Stimulated activated memory B cell treated with anti-CD40 and anti-IgM and Interleukin-4, amounts not matched to agents 10 μg/mL and 1 μg/mL and 100 μg/mL, for 72 hours (primary cell): ENCODE measurements at regions not wholly inside any gene's neighbourhood (a gene's known extent, or its start where the extent isn't known, plus 50 kb on each side); places are given as distances from the start of the nearest gene placed in this dataset.

Experiments
- ATAC-seq: fragments of 150-1000 bp; cut with Tn5 transposase; 2 replicates; pipeline ENCODE4 v1.10.0; 2021
- H3K27ac Mint-ChIP-seq: one replicate; pipeline ENCODE4 v1.8.0; 2022; ENCODE audit warnings: mild to moderate bottlenecking, mixed read lengths
- H3K27me3 Mint-ChIP-seq: one replicate; pipeline ENCODE4 v1.8.0; 2022; ENCODE audit warnings: mixed read lengths
- H3K36me3 Mint-ChIP-seq: one replicate; pipeline ENCODE4 v1.8.0; 2022; ENCODE audit warnings: mixed read lengths
- H3K4me1 Mint-ChIP-seq: one replicate; pipeline ENCODE4 v1.8.0; 2022; ENCODE audit warnings: mixed read lengths
- H3K4me3 Mint-ChIP-seq: one replicate; pipeline ENCODE4 v1.8.0; 2022; ENCODE audit warnings: mild to moderate bottlenecking, moderate library complexity, mixed read lengths
- H3K9me3 Mint-ChIP-seq: one replicate; pipeline ENCODE4 v1.8.0; 2022; ENCODE audit warnings: mixed read lengths

GRCh38 chr13:77406644-77407440 is 79.9 kb upstream of the MYCBP2 start:
- Mint-ChIP-seq H3K4me1 (no peaks in the 10 kb centered on the region), H3K9me3 (no peaks in the 10 kb centered on the region), H3K27me3 (no peaks in the 10 kb centered on the region), H3K36me3 (no peaks in the 10 kb centered on the region), H3K27ac (no peak overlapping the region), H3K4me3 (no peak overlapping the region)
- no peak for ATAC-seq

DNA sequence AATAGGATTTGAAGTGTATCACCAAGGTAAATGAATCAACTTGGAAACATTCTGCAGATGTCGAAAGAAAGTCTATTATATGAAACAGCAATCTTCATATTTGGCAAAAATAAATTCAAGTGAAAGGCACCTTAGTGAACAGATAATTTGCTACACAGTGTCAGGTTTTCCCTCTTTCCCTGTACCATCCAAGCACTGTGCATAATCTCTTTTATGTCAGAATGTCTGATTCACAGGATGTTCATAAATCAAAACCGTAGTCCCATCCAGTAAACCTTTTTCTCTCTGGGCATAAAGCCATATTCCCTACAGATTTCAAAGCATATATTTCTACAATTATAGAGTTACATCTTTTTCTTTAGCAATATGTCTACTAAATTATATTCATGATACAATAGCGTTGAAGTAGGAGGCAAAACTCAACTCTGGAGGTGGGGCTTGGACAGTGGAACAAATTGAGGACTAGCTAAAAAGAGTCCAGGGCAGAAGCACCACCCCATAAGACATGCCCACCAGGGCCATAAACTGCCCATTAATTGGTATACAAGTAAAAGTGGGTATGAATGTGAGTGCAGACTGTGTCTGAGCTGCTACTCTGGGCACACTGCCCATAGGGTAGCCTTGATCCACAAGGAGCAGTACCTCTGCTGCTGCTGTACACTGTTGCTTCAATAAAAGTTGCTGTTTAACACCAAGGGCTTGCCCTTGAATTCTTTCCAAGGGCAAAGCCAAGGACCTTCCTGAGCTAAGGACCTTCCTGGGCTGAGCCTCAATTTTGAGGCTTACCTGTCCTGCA is 72.1 kb upstream of the MYCBP2 start:
- Mint-ChIP-seq H3K36me3 (no peaks in the 10 kb centered on the region), H3K27ac (no peak overlapping the region), H3K9me3 (no peaks in the 10 kb centered on the region), H3K27me3 (no peaks in the 10 kb centered on the region), H3K4me1 (no peaks in the 10 kb centered on the region), H3K4me3 (no peak overlapping the region)
- no peak for ATAC-seq

- H3K27me3 Mint-ChIP-seq, result no peaks in the 10 kb centered on the region
- H3K27ac Mint-ChIP-seq, result no peak overlapping the region
- no peaks in the 10 kb centered on the region for H3K9me3 Mint-ChIP-seq
- no peak for ATAC-seq
- H3K4me3 Mint-ChIP-seq, result no peak overlapping the region
- H3K36me3 Mint-ChIP-seq, result no peaks in the 10 kb centered on the region
- H3K4me1 Mint-ChIP-seq, result no peaks in the 10 kb centered on the region
Observed at GRCh38 chr13:77397636-77398035, 70.7 kb upstream of the MYCBP2 start.

DNA sequence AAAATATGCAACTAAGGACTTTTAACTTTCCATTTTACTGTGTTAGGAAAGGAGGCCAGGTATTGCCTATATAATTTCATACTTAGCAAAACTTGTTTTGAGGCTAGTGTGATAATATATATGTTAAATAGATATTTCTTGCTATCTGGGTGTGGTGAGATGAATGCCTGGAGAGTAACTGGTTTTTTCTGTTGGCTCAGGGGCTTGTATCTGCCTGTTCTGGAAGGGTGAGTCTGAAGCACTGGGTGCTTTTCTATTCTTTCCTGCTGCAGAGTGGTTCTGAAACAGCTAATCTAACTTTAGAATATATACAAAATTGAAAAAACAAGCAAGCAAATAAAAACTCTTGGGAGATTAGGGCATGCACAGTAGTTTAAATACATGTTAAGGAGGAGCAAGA is 64.6 kb upstream of the MYCBP2 start:
- Mint-ChIP-seq H3K4me3 (no peak overlapping the region), H3K4me1 (no peaks in the 10 kb centered on the region), H3K9me3 (no peaks in the 10 kb centered on the region), H3K27me3 (no peaks in the 10 kb centered on the region), H3K36me3 (no peaks in the 10 kb centered on the region), H3K27ac (no peak overlapping the region)
- ATAC-seq, result no peak

DNA sequence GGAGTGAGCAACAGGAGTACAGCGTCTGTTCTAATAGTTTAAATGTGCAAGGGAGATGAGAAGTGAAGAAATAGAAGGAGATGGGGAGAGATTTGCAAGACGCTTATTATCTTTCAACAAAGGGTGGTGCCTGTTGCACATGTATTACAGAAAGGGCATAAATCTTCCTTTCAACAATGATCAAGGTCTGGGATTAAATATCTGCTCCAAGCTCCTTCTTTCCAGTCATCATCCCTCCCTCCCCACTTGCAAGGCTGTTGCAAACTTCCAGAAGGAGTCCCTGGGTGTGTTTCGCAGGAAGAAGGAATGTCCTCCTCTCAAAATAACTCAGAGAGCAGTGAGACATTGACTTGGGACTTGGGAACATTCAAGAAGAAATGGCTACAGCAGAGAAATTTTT is 63.5 kb upstream of the MYCBP2 start:
- Mint-ChIP-seq H3K9me3 (no peaks in the 10 kb centered on the region), H3K4me3 (no peak overlapping the region), H3K27me3 (no peaks in the 10 kb centered on the region), H3K36me3 (no peaks in the 10 kb centered on the region), H3K27ac (no peak overlapping the region), H3K4me1 (no peaks in the 10 kb centered on the region)
- no peak for ATAC-seq

- no peaks in the 10 kb centered on the region for H3K9me3 Mint-ChIP-seq
Observed at GRCh38 chr13:77389625-77390000, 62.7 kb upstream of the MYCBP2 start.

DNA sequence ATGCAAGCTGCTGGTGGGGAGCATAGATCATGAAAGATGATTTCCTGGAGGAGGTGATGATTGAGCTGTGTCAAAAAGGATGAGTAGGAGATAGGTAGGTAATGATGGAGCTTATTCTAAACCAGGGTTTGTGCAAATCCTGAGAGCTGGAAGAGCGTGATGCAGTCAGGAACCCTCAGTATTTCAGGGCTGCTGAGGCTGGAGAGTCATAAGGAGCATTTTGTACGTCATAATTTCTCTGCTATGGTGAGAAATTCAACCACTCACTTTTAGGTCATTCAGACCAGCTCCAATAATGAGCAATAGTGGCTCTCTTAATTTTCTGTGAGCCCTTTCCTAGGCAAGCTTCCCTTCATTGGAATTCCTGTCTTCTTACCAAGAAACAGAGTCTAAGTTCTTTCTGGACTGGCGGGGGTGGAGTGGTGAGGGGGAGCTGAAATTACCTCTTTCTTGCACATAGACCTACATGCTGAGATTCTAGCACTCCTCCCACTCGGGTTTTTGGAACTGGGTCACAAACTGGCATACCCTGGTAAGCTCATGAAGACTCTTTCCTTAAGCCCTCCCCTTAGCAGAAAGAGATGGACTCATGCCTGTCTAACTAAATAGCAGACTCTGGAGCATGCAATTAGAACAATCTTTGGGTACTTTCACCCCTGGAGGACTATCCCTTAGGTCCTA is 62.2 kb upstream of the MYCBP2 start:
- no peak overlapping the region for H3K4me3 Mint-ChIP-seq
- H3K27me3 Mint-ChIP-seq, result no peaks in the 10 kb centered on the region
- H3K9me3 Mint-ChIP-seq, result no peaks in the 10 kb centered on the region
- no peak overlapping the region for H3K27ac Mint-ChIP-seq
- no peak for ATAC-seq
- no peaks in the 10 kb centered on the region for H3K4me1 Mint-ChIP-seq
- H3K36me3 Mint-ChIP-seq, result no peaks in the 10 kb centered on the region

More at GRCh38 chr13:77389625-77390000, 62.7 kb upstream of the MYCBP2 start:
- no peaks in the 10 kb centered on the region for H3K36me3 Mint-ChIP-seq
- no peaks in the 10 kb centered on the region for H3K27me3 Mint-ChIP-seq
- no peak for ATAC-seq
- H3K27ac Mint-ChIP-seq, result no peak overlapping the region
- no peaks in the 10 kb centered on the region for H3K4me1 Mint-ChIP-seq
- H3K4me3 Mint-ChIP-seq, result no peak overlapping the region

GRCh38 chr13:77387607-77388200 is 60.8 kb upstream of the MYCBP2 start:
- H3K4me3 Mint-ChIP-seq, result no peak overlapping the region
- H3K27me3 Mint-ChIP-seq, result no peaks in the 10 kb centered on the region
- no peaks in the 10 kb centered on the region for H3K9me3 Mint-ChIP-seq
- no peak for ATAC-seq
- H3K27ac Mint-ChIP-seq, result no peak overlapping the region
- H3K4me1 Mint-ChIP-seq, result no peaks in the 10 kb centered on the region
- H3K36me3 Mint-ChIP-seq, result no peaks in the 10 kb centered on the region

- no peak overlapping the region for H3K4me3 Mint-ChIP-seq
- H3K36me3 Mint-ChIP-seq, result no peaks in the 10 kb centered on the region
- H3K27me3 Mint-ChIP-seq, result no peaks in the 10 kb centered on the region
- no peaks in the 10 kb centered on the region for H3K4me1 Mint-ChIP-seq
- no peak overlapping the region for H3K27ac Mint-ChIP-seq
- peak; percentile 79 for ATAC-seq
- H3K9me3 Mint-ChIP-seq, result no peaks in the 10 kb centered on the region
Observed at GRCh38 chr13:77386880-77387606, 60.1 kb upstream of the MYCBP2 start.

- Mint-ChIP-seq H3K36me3 (no peaks in the 10 kb centered on the region), H3K9me3 (no peaks in the 10 kb centered on the region), H3K4me1 (no peaks in the 10 kb centered on the region), H3K27me3 (no peaks in the 10 kb centered on the region), H3K27ac (no peak overlapping the region), H3K4me3 (no peak overlapping the region)
- ATAC-seq, result no peak
Observed at GRCh38 chr13:77386046-77386445, 59.2 kb upstream of the MYCBP2 start.

DNA sequence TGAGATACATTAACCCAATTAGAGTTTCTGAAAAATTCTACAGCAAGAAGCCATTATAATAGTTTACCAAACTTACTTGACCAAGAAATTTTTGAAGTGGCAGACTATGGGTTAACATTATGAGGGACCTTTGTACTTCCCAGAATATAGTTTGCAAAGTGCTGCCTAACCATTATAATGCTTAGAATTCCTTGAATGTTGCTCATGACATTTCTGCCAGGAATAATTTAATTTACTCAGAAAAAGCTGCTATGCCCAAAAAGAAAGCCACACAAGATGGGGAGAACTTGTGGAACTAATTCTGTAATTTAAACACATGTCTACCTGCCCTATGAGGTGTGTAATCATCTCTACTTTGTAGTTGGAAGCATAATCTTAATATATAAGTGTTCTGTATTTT is 58.1 kb upstream of the MYCBP2 start:
- Mint-ChIP-seq H3K36me3 (no peaks in the 10 kb centered on the region), H3K4me3 (no peak overlapping the region), H3K9me3 (no peaks in the 10 kb centered on the region), H3K27ac (no peak overlapping the region), H3K27me3 (no peaks in the 10 kb centered on the region), H3K4me1 (no peaks in the 10 kb centered on the region)
- no peak for ATAC-seq

GRCh38 chr13:77383097-77383496 is 56.2 kb upstream of the MYCBP2 start:
- Mint-ChIP-seq H3K9me3 (no peaks in the 10 kb centered on the region), H3K36me3 (no peaks in the 10 kb centered on the region), H3K4me3 (no peak overlapping the region), H3K4me1 (no peaks in the 10 kb centered on the region), H3K27me3 (no peaks in the 10 kb centered on the region), H3K27ac (no peak overlapping the region)
- ATAC-seq, result no peak

DNA sequence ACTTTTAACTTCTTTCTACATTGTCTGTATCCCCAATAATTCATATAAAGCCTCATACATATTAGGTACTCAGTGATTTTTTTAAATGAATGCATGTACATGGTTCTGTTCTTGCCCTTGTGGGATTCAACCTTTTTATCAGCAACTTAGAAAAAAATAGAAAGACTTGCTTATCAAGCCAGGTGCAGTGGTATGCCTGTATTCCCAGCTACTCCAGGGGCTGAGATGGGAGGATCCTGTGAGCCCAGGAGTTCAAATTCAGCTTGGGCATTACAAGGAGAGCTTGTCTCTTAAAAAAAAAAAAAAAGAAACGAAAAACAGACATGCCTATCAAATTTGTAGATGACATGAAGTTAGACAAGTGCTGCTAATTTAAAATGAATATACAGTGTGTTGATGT is 54.2 kb upstream of the MYCBP2 start:
- H3K36me3 Mint-ChIP-seq, result no peaks in the 10 kb centered on the region
- no peaks in the 10 kb centered on the region for H3K27me3 Mint-ChIP-seq
- H3K4me1 Mint-ChIP-seq, result peaks cover 8% of the 10 kb centered on the region
- H3K27ac Mint-ChIP-seq, result no peak overlapping the region
- no peak overlapping the region for H3K4me3 Mint-ChIP-seq
- no peak for ATAC-seq
- no peaks in the 10 kb centered on the region for H3K9me3 Mint-ChIP-seq

- Mint-ChIP-seq H3K36me3 (no peaks in the 10 kb centered on the region), H3K4me1 (peaks cover 19% of the 10 kb centered on the region), H3K27ac (no peak overlapping the region), H3K4me3 (no peak overlapping the region), H3K9me3 (no peaks in the 10 kb centered on the region), H3K27me3 (no peaks in the 10 kb centered on the region)
- no peak for ATAC-seq
Observed at GRCh38 chr13:77379508-77379907, 52.6 kb upstream of the MYCBP2 start.

DNA sequence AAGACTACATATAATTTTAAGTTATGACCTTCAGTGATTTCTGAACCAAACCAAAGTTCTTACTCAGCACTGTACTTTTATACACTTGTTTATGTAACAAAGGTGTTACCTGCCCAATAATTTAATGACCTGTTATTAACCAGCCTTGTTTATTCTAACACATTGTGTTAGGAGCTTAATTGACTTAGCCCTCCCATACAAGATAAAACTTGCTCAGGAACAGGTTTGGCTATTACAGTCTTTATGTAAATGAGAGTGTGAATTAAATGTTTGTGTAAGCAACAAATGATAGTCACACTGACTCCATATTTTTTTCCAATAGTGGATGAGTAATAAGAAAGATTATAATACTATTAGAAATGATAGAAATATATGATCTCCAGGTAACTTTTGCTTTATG is 51.8 kb upstream of the MYCBP2 start:
- H3K27ac Mint-ChIP-seq, result no peak overlapping the region
- no peak for ATAC-seq
- no peaks in the 10 kb centered on the region for H3K9me3 Mint-ChIP-seq
- H3K36me3 Mint-ChIP-seq, result no peaks in the 10 kb centered on the region
- H3K27me3 Mint-ChIP-seq, result no peaks in the 10 kb centered on the region
- H3K4me3 Mint-ChIP-seq, result no peak overlapping the region
- H3K4me1 Mint-ChIP-seq, result peaks cover 21% of the 10 kb centered on the region
